GM19035 (cell line): ENCODE measurements at regions not wholly inside any gene's neighbourhood (a gene's known extent, or its start where the extent isn't known, plus 50 kb on each side); places are given as distances from the start of the nearest gene placed in this dataset.
"Not testable (repeated sequence)": the region's sequence is repeated elsewhere in the genome, so short reads cannot be mapped to it uniquely, and the experiment has no call there.

Experiments used
- ATAC-seq: cut with Tn5 transposase; IDR thresholded peaks from one replicate; pipeline ENCODE4 v1.9.1; 2021; ENCODE audit not compliant: unreplicated experiment

DNA sequence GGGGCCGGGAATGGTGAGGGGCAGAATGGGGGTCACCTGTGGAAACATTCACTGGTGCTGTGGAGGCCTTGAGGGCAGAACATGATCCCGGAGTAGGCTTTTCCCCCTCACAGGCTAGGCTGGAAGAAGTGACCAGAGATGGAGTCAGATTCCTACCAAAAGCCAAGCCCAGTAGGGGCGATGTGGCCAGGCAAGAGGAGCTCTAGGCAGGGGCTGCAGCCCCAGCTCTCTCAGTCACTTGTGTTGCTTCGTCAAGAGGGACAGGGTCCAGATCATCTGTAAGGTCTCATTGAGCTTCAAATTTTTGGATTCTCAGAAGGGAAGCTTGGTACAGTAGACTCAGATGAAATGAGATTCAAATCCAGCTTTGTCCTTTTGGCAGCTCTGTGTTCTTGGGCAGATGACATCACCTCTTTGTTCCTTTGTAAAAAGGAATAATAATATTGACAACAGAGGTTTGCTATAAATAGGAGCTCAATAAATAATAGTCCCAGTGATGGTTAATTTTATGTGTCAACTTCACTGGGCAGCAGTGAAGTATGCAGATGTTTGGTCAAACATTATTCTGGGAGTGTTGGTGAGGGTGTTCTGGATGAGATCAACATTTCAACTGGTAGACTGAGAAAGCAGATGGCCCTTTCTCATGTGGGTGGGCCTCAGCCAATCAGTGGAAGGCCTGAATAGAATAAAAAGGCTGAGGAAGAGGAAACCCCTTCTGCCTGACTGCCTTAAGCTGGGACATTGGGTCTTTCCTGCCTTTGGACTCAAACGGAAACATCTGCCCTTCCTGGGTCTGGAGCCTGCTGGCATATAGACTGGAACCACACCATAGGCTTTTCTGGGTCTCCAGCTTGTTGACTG is 324.7 kb upstream of the USP24 start:
- ATAC-seq = no peak

GRCh38 chr1:55538428-55538827 is 323.3 kb upstream of the USP24 start:
- no peak for ATAC-seq

DNA sequence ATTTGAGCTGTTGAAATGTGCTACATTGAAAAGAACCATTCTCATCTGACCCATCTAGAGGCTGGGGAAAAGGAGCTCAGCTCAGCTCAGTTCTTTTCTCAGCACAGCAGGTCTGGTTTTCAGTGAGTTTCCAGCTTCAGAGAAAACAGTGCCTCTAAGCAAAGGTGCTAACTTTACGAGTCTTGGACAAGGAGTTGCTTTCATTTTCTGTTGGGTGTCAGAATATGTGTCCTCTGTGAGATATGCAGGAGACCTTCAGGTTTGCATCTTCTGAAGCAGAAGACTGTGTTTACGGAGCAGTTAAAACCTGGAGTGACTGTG is 321.3 kb upstream of the USP24 start:
- peak; percentile 61 for ATAC-seq

DNA sequence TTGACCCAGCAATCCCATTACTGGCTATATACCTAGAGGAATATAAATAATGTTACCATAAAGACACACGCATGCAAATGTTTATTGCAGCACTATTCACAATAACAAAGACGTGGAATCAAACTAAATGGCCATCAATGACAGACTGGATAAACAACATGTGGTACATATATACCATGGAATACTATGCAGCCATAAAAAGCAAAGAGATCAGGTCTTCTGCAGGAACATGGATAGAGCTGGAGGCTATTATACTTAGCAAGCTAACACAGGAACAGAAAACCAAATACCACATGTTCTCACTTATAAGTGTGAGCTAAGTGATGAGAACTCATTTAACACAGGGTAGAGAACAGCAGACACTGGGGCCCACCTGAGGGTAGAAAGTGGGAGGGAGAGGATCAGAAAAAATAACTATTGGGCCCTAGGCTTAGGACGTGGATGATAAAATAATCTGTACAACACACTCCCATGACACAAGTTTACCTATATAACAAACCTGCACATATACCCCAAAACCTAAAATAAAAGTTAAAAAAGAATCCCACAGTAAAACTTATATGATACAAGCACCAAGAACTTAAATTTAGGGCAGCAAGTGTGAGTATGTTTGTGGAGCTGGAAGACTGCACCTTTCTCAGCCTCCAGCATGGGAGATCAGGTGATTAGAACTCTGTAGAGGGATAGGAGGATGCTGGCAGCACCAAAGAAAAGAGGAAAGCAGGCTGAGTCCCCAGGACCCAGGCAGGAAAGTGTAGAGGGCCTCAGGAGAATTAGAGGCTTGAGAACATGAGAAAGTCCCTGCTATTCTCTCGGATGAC is 320.8 kb upstream of the USP24 start:
- peak; percentile 37 for ATAC-seq

GRCh38 chr1:55534565-55535121 is 319.5 kb upstream of the USP24 start:
- no peak for ATAC-seq

DNA sequence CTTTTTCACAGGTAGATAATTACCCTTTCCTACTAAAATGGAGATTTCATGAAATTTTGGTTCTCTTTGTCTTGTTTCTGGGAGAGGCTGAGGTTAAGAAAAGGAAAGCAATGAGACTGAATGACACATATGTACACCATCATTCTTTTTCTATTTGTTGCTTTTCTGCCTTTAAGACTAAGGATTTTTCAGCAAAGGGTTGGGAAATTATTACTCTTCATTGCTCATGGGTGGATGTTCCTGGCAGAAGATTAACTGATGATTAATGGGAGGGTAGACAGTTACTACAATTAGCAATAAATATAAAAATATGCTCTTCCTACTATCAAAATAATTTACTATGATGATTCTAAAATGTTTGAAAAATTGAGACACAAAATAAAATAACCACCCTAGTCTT is 316.5 kb upstream of the USP24 start:
- ATAC-seq = no peak

DNA sequence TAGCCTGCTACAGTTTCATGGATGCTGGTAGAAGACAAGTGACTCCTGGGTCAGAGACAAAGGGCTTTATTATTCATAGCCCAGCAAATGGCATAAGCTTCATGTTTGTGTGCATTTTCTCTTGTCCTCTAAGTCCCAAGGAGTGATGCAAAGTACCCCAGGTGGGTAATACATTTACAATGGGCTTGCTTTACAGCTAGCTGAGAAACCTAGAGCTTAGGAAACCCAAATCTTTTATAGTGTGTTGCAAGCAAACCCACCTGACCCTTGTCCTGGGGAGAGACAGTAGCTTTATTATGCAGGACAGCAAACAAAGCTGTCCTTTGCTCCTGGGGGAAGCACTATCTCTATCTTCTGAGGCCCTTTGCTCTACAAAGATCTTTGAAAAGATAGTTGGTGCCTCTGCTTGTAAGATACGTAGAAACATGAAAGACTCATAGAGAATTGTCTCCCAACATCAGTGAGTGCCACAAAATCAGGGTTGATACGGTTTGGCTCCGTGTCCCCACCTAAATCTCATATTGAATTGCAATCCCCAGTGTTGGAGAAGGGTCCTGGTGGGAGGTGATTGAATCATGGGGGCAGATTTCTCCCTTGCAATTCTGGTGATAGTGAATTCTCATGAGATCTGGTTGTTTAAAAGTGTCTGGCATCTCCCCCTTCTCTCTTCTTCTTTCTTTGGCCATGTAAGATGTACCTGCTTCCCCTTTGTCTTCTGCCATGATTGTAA is 315.8 kb upstream of the USP24 start:
- ATAC-seq = no peak

DNA sequence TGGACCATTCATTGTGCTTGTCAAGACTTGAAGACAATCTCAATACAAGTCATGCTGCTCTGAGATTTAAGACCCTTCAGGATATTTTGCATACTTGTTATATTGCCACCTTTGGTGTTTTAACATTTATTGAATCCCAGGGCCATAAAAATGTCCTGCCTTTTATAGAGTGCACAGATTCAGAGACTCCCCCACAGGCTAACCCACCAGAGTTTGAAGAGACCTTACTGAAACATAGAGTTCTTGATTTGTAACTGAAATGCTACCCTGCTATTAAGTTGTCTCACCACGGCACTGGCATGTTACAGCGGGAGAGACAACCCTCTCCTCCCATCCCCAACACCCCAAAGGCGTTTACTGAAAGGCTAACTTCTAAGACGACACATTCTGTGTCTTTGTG is 313.9 kb upstream of the USP24 start:
- no peak for ATAC-seq

DNA sequence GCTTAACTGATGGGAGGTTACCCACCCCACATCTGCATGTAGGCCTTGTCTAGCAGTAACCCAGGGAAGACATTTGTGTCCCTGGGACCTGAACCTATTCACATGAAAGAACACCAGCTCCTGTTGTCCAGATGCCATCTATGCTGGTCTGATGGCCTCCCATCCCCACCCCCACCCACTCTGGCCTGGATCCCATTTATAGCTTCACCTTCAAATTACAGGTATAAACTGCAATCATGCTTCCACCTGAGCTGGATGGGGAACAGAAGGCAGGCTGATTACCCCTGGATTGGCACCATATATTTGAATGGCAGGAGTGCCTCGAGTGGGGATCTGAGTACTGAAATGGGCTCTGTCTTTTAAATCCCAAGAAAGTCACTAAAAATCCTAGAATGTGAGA is 312.7 kb upstream of the USP24 start:
- no peak for ATAC-seq

DNA sequence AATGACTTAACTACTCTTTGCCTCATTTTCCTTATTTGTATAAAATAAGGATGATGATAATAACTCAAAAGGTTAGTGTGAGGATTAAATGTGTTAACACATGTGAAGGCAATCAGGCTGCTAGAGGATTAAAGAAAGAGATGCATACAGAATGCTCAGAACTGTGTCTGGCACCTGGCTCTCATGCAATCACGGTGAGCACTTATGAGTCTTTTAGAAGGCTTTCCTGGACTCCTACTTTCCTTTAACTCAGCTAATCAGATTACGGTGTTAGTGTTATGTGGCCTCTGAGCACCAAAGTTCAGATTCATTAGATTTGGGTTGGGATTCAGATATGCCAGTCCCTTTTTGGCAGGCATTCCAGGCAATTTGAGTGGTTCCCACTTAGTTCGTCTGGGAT is 311.6 kb upstream of the USP24 start:
- no peak for ATAC-seq

DNA sequence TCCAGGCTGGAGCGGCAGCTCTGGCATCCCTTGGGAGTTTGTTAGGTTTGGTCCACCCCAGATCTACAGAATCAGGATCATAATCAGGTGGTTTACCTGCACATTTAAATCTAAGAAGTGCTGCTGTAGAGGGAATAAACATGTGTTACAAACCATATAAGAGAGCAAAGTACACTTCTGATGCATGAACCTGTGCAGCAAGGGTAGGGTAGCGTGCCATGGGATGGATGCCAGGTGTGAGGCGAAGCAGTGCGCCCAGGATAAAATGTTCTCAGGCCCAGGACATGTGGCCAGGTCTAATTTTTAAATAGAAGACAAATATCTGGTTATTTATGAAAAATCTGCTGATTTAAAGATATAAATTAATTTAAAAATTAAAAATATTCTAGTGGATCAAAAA is 308.8 kb upstream of the USP24 start:
- ATAC-seq = no peak

DNA sequence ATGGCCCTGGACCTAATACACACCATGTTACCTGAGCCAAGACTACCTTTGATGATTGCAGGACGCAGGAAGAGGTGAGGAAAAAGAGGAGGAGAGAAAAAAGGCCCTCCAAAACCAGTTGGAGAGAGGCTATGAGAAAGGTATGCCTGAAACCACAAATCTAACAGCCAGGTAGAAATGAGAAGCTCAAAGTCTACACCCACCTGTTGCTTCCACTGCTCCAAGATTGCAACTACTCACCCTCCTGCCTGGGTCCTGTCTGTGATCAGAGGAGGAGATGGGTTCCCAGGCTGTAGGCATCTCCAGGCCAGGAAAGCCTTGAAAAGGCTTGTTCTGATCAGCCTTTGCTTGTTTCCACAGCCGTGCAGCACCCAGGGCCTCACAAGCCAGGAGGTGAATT is 307.8 kb upstream of the USP24 start:
- no peak for ATAC-seq

DNA sequence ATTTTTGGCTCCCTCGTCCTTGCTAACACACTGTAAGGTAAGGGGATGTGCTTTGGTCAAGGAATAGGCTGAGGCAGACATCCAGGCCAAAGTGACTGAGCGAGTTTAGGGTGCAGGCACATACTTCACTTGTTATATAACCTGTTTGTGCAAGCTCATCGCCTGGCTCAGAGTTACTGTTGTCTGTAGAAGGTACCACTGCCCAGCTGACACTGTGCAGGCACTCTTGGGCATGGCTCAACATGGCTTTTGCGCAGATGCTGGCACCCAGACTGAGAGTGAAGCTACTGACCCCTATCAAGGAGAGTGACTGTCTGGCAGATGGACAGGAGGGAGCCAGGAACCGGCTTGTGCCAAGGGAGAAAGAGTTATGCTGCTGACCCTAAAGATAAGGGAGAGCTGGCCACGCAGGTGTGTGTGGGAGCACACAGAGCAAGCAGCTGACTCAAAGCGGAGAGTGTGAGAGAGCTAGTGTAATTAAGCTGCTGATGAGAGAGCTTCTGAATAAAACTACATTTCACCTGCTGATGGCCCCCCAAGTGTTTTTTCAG is 307.3 kb upstream of the USP24 start:
- no peak for ATAC-seq

- no peak for ATAC-seq
Observed at GRCh38 chr1:55520861-55521260, 305.7 kb upstream of the USP24 start.

DNA sequence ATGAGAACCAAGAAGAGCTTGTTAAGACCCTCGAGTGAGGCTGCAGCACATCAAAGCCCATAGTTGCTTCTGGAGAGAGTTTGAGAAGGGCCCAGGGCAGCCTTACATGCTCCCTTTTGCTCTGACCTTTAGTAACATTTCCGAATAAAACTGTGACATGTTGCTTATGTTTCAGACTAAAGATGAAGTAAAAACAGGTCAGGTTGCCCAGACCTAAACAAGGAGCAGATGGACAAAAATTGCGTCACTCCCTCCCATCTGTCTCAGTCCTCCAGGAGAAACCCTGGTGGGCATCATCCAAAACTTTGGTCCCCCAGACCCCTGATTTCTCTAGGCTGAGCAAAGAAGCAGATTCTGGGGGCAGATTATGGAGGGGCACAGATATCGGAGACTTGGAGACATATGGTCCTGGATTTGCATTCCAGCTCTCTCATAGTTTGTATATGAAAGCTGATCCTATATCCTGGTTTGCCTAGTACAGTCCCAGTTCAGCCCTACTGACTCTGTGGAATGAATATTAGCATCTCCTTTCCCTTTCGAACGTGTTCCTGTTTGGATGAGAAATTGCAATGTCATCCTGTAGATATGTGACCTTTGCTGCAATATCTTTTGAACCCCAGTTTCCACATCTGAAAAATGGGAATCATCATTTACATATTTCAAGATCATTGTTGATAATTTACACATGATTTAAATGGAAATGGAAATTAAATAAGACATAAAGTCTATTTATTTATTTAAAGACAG is 304.9 kb upstream of the USP24 start:
- ATAC-seq = no peak

- ATAC-seq = no peak
Observed at GRCh38 chr1:55519276-55519675, 304.1 kb upstream of the USP24 start.

DNA sequence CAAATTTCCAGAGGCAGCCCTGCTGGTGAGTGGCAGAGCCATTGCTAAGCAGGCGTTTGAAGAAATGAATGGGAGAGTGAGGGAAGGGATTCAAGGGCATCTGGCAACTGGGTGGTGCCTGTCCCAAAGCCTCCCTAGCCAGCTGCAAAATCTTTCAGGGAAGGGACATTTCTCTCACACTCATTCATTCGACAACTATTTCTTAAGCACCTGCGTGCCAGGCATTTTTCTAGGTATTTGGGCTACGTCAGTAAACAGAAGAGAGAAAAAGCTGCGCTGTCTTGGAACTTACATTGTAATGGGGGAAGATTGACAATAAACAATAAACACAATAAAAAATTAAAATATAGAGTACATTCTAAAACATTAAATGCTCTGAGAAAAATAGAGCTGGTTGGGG is 301.9 kb upstream of the USP24 start:
- ATAC-seq = no peak

DNA sequence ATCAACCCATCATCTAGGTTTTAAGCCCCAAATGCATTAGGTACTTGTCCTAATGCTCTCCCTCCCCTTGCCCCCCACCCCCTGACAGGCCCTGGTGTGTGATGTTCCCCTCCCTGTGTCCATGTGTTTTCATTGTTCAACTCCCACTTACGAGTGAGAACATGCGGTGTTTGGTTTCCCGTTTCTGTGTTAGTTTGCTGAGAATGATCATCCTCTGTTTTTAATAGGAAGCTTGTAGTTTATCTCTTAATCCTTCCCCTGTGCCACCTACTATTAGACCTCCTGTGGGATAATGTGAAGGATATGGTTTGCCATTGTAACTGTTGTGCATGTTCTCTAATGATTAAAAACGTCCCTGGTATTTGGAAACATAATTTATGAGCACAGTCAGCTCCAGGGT is 299.4 kb upstream of the USP24 start:
- not testable (repeated sequence) for ATAC-seq

- no peak for ATAC-seq
Observed at GRCh38 chr1:55512466-55512865, 297.3 kb upstream of the USP24 start.

- no peak for ATAC-seq
Observed at GRCh38 chr1:55507578-55507931, 292.4 kb upstream of the USP24 start.
